Activated naive CD8-positive, alpha-beta T cell (primary cell): ENCODE measurements at regions not wholly inside any gene's neighbourhood (a gene's known extent, or its start where the extent isn't known, plus 50 kb on each side); places are given as distances from the start of the nearest gene placed in this dataset.

Experiments
- H3K27ac Mint-ChIP-seq: one replicate; pipeline ENCODE4 v1.8.0; 2021; ENCODE audit warnings: mixed read lengths
- H3K27me3 Mint-ChIP-seq: one replicate; pipeline ENCODE4 v1.8.0; 2021; ENCODE audit warnings: mixed read lengths
- H3K36me3 Mint-ChIP-seq: one replicate; pipeline ENCODE4 v1.8.0; 2021; ENCODE audit warnings: mixed read lengths
- H3K4me1 Mint-ChIP-seq: one replicate; pipeline ENCODE4 v1.8.0; 2021; ENCODE audit warnings: low read depth, mixed read lengths
- H3K4me3 Mint-ChIP-seq: one replicate; pipeline ENCODE4 v1.8.0; 2021; ENCODE audit warnings: mild to moderate bottlenecking, mixed read lengths
- H3K9me3 Mint-ChIP-seq: one replicate; pipeline ENCODE4 v1.8.0; 2021; ENCODE audit warnings: low read depth, mixed read lengths

DNA sequence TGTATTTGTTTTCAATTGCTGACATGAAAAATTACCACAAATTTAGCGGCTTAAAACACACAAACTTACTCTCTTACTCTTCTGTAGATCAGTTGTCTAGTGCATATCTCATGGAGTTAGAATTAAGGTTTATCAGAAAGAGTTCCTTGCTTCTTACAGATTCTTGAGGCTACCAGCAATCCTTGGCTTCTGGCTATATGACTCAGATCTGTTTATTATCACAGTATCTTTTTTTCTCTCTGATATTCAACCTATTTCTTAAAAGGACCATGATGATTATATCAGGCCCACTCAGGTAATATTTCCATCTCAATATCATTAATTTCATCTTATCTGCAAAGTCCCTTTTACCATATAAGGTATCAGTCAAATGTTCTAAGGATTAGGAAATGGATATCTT lies 263.5 kb upstream of the BCHE start:
- peaks cover 4% of the 10 kb centered on the region for H3K9me3 Mint-ChIP-seq
- H3K36me3 Mint-ChIP-seq, result no peaks in the 10 kb centered on the region
- H3K4me1 Mint-ChIP-seq, result no peaks in the 10 kb centered on the region
- no peaks in the 10 kb centered on the region for H3K27me3 Mint-ChIP-seq
- no peak overlapping the region for H3K27ac Mint-ChIP-seq
- no peak overlapping the region for H3K4me3 Mint-ChIP-seq

DNA sequence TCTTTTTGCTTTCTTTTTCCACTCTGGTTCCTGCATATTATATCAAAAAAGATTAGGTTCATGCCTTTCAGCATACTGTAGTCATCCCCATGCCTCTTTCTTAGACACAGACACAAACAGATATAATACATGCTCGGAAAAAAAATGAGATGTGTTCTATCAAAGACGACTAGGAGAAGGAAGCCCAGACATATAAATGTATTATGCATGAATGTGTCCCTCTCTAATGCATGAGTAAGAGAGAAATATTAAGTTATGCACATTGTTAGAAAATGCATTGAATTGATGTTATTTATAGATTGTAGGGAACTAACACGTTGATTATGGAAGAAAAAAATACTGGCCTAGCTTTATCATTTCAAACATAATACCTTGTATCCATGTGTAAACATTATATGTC lies 252.4 kb upstream of the BCHE start:
- Mint-ChIP-seq H3K4me3 (no peak overlapping the region), H3K27me3 (no peaks in the 10 kb centered on the region), H3K4me1 (no peaks in the 10 kb centered on the region), H3K36me3 (no peaks in the 10 kb centered on the region), H3K27ac (no peak overlapping the region), H3K9me3 (no peaks in the 10 kb centered on the region)

DNA sequence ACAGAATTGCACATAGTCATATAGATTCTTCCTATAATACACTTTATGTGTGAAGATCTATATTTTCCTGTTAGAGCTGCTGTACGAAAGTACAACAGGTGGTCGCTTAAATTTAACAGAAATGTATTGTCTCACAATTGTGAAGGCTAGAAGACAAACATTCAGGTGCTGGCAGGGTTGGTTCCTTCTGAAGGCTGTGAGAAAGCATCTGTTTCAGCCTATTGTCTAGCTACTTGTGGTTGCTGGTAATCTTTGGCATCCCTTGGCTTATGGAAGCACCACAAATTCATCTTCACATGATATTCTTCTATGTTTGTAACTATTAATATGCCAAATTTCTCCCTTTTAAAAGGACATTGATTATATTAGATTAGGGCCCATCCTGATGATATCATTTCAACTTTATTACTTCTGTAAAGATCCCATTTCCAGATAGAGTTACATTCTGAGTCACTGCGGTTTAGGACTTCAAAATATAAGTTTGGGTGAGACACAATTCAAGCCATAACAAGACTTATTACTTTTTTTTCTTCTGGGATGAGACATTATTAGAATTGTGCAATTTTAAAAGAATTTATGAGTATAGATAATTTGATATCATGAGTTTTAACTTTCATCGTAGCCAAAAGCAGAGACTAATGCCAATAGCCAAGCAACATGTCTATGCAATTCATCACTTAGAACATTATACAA lies 248.1 kb upstream of the BCHE start:
- Mint-ChIP-seq H3K27ac (no peak overlapping the region), H3K9me3 (no peaks in the 10 kb centered on the region), H3K4me1 (no peaks in the 10 kb centered on the region), H3K4me3 (no peak overlapping the region), H3K27me3 (no peaks in the 10 kb centered on the region), H3K36me3 (no peaks in the 10 kb centered on the region)

DNA sequence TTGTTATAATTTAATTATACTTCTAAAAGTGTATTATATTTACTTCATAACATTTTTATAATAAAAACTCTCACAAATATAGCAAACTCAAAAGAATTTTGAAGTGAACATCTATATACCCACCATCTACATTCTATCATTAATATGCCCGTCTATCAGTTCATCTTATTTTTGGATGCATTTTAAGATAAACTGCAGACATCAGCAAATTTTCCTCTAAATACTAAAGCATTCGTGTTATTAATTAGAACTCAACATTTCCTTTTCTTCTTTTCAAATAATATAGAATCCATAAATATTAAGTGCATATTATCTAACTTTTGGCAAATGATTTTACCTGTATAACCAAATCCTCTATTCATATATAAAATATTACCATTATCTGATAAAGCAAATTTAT lies 242.9 kb upstream of the BCHE start:
- no peak overlapping the region for H3K27ac Mint-ChIP-seq
- peaks cover 3% of the 10 kb centered on the region for H3K9me3 Mint-ChIP-seq
- H3K4me1 Mint-ChIP-seq, result no peaks in the 10 kb centered on the region
- no peaks in the 10 kb centered on the region for H3K36me3 Mint-ChIP-seq
- H3K4me3 Mint-ChIP-seq, result no peak overlapping the region
- no peaks in the 10 kb centered on the region for H3K27me3 Mint-ChIP-seq

DNA sequence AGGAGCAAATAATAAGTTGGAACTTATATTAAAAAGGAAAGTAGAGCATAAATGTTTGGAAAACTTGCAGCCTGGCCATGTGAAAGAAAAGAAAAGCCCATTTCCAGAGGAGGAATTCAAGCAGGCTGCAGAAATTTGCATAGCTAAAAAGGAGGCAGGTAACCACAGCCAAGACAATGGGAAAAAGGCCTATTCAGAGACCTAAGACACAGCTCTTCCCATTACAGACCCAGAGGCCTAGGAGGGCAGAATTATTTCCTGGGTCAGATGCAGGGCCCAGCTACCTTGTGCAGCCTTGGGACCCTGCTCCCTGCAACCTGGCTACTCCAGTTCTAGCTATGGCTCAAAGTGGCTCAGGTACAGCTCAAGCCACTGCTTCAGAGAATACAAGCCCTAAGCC lies 234.6 kb upstream of the BCHE start:
- Mint-ChIP-seq H3K9me3 (no peaks in the 10 kb centered on the region), H3K4me1 (no peaks in the 10 kb centered on the region), H3K36me3 (no peaks in the 10 kb centered on the region), H3K27ac (no peak overlapping the region), H3K4me3 (no peak overlapping the region), H3K27me3 (no peaks in the 10 kb centered on the region)

DNA sequence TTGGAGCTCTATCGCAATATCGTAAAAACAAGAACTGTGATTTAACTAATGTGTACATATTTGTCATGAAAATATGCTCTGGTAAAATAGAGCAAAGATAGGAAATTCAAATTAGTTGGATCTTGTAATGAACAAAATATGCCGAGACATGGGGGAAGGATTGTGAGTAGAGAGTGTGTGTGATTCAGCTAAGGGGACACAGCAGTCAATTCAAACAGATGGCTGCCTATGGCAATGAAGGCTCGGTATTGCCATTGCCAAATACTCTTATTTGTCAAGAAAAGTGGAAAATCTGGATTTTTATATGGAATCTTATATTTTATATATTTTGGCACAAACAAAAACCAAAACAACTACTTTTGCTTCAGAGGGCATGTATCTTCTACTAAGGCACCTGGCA lies 227.3 kb upstream of the BCHE start:
- H3K4me3 Mint-ChIP-seq, result no peak overlapping the region
- H3K36me3 Mint-ChIP-seq, result no peaks in the 10 kb centered on the region
- H3K27me3 Mint-ChIP-seq, result no peaks in the 10 kb centered on the region
- H3K27ac Mint-ChIP-seq, result no peak overlapping the region
- no peaks in the 10 kb centered on the region for H3K4me1 Mint-ChIP-seq
- H3K9me3 Mint-ChIP-seq, result no peaks in the 10 kb centered on the region

DNA sequence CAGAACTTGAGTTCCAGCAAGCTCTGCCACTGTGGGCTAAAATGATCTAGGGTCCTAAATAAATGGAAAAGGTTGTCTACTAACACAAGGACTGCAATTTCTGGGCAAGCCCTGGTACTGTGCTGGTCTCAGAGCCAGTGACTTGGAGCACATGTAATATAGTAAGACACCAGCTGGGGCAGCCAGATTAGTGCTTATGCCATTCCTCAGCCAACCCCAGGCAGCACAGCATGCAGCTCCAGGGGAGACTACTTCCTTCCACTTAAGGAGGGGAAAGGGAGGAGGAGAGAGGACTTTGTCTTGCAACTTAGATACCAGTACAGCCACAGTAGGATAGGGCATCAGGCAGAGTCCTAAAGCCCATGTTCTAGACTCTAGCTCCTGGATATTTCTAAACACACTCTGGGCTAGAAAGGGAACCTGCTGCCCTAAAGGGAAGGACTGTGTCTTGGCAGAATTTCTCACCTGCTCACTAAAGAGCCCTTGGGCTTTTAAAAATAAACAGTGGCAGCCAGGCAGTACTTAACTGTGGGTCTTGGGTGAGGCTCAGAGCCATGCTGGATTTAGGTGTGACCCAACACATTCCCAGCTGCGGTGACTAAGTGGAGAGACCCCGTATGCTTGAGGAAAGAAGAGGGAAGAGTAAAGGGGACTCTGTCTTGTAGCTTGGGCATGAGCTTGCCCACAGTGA lies 223.7 kb upstream of the BCHE start:
- Mint-ChIP-seq H3K27ac (no peak overlapping the region), H3K36me3 (no peaks in the 10 kb centered on the region), H3K27me3 (no peaks in the 10 kb centered on the region), H3K9me3 (peaks cover 4% of the 10 kb centered on the region), H3K4me1 (no peaks in the 10 kb centered on the region), H3K4me3 (no peak overlapping the region)

DNA sequence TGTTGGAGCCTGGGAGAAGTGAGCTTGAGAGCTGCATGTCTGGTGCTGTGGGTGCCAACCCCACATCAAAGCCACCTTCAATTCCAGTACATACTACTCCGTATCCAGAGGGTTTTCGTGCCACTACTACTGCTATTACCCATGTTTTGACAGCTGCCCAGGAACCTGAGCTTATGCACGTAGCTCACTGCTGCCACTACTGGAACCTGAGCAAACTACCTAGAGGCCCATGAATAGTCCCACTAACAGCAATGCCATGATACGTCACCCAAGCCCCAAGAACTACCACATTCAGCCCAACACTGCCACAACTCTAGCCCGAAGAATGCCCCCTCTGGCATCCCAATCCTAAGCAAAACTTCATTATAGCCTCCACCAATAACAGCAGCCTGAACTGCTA lies 215.2 kb upstream of the BCHE start:
- H3K4me1 Mint-ChIP-seq, result no peaks in the 10 kb centered on the region
- peaks cover 16% of the 10 kb centered on the region for H3K9me3 Mint-ChIP-seq
- no peaks in the 10 kb centered on the region for H3K36me3 Mint-ChIP-seq
- no peak overlapping the region for H3K27ac Mint-ChIP-seq
- no peaks in the 10 kb centered on the region for H3K27me3 Mint-ChIP-seq
- no peak overlapping the region for H3K4me3 Mint-ChIP-seq

DNA sequence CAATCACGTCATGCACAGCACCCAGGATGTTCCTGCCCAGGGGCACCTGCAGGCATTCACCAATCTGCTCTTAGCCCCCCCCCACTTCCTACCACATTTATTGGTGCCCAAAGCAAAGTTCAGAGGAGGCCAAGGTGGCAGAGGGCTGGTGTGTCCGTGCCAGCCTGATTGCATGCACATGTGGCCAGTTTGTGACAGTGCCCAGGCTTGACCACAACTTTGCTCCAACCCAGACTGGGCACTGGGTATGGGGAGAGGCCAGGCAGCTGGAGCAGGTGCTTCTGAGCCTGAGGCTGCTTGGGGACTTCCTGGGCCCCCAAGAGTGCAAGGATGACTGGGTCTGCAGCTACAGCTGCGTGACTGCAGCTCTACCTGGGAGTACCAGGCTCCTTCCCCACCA lies 192.3 kb upstream of the BCHE start:
- Mint-ChIP-seq H3K4me1 (no peaks in the 10 kb centered on the region), H3K4me3 (no peak overlapping the region), H3K36me3 (no peaks in the 10 kb centered on the region), H3K27ac (no peak overlapping the region), H3K27me3 (no peaks in the 10 kb centered on the region), H3K9me3 (peaks cover 6% of the 10 kb centered on the region)

DNA sequence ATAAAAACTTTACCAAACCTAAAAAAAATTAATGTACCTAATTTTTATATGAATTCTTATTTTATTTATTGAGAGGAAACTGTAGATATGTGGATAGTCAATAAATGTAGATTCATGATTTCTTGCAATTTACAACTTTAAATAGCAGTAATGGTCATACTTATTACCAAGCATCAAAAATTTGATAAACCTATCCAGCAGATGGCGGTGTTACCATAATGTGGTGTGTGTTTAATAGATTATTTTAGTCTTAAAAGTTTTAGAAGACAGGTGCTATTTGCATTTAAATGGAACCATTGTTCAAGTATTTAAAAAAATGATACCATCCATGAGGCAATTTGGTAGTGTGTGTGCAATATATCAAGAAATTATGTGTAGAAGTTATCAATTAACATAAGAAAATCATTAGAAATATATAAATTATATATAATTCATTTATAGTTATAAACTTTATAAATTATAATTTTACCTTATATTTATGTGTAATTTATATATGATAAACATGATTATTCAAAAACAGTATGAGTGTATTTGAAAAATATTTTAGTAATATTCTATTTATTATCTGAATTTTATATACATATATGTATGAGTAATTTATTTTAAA lies 176.0 kb upstream of the BCHE start:
- Mint-ChIP-seq H3K9me3 (peaks cover 23% of the 10 kb centered on the region), H3K27me3 (no peaks in the 10 kb centered on the region), H3K4me3 (no peak overlapping the region), H3K4me1 (no peaks in the 10 kb centered on the region), H3K27ac (no peak overlapping the region), H3K36me3 (no peaks in the 10 kb centered on the region)

DNA sequence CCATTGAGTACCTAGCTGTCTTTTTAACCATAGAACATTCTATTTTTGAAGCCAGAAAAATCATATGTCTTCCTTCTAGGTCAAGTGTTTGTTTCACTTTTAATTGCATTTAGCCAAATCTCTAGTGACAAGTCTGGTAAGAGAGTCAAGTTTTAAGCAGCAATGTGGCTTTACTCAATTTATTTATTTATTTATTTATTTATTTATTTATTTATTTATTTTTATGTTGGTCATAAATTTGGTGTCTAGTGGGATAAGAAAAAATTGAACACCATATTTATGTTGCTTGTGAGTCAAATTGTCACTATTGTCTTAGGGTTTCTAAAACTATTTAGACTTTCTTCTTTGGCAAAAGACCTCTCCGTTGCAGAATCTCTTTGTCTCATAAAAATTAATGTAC lies 174.5 kb upstream of the BCHE start:
- Mint-ChIP-seq H3K4me3 (no peak overlapping the region), H3K27ac (no peak overlapping the region), H3K36me3 (no peaks in the 10 kb centered on the region), H3K27me3 (no peaks in the 10 kb centered on the region), H3K4me1 (no peaks in the 10 kb centered on the region), H3K9me3 (peaks cover 15% of the 10 kb centered on the region)

DNA sequence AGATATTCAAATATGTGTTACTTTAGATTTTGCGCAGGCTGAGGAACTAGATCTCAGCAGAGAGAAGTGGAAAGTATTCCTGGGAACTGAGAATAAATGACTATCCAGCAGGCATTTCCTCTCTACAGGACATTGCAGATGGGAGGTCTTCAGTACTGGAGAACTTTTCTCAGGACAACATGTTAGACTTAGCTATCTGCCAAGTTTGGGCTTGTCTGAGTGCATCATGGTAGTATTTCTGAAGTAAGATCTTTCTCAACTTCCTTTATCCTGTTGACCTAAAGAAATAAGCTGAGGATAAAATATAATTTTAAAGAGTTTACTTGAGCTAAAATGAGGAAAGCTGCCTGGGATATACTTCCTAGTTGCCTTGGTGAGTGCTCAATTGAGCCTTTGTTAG lies 167.9 kb upstream of the BCHE start:
- Mint-ChIP-seq H3K36me3 (no peaks in the 10 kb centered on the region), H3K9me3 (peaks cover 9% of the 10 kb centered on the region), H3K4me1 (no peaks in the 10 kb centered on the region)

DNA sequence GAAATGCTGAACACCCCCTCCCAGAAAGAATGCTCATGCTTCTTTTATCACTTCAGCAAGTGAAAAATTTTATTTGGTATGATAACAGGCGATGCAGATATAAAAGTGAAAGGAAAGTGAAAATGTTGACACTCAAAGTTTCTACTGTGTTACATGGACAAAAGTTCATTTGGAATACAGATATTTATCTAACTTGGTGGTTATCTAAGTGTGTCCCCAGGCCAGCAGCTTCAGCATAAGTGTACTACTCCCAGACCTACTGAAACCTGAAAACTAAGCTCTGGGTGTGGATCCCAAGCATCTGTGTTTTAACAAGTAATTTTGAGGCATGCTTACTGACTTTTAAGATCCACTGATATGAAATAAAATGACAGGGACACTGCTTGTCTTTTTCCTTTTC lies 157.1 kb upstream of the BCHE start:
- Mint-ChIP-seq H3K36me3 (no peaks in the 10 kb centered on the region), H3K27ac (no peak overlapping the region), H3K27me3 (no peaks in the 10 kb centered on the region), H3K4me1 (no peaks in the 10 kb centered on the region), H3K9me3 (no peaks in the 10 kb centered on the region), H3K4me3 (no peak overlapping the region)

More for the DNA sequence above, 167.9 kb upstream of the BCHE start:
- Mint-ChIP-seq H3K27me3 (no peaks in the 10 kb centered on the region), H3K27ac (no peak overlapping the region), H3K4me3 (no peak overlapping the region)

DNA sequence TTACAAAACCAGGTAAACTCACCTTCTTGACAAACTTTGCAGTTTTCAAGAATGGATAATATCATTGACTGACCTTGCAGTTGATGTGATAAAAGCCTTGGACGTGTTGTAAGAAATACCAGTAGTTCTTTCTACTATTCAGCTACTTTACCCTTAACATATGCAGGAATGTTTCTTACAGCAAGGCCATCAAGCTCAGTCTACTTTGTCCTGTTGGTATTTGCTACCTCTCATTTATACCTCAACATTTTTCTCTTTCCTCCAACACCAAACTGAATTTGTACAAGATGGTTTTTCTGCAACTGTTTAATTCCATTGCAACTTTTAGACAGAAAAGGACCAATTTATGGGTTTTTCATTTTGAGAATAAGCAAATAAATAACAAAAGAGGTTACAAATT lies 147.4 kb upstream of the BCHE start:
- no peaks in the 10 kb centered on the region for H3K36me3 Mint-ChIP-seq
- H3K27ac Mint-ChIP-seq, result no peak overlapping the region
- H3K4me1 Mint-ChIP-seq, result no peaks in the 10 kb centered on the region
- H3K9me3 Mint-ChIP-seq, result peaks cover 3% of the 10 kb centered on the region
- H3K27me3 Mint-ChIP-seq, result no peaks in the 10 kb centered on the region
- no peak overlapping the region for H3K4me3 Mint-ChIP-seq

DNA sequence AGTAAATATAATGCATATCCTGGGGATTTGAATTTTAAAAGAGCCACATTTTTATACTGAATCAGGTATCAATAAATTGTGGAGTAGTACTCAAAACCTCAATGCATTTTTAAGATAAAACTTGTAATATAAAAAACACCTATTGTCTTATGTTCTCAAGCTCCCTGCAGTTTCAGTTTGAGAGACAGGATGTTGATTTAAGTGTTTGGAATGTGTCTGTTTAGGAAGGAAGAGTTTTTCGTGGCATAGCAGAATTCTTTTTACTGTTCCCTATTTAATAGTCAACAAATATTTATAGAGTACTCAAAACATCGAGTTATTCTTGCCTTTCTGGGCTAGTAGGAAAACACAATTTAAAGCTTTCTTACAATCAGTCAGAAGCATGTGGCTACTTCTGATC lies 146.1 kb upstream of the BCHE start:
- Mint-ChIP-seq H3K36me3 (no peaks in the 10 kb centered on the region), H3K9me3 (peaks cover 3% of the 10 kb centered on the region), H3K4me3 (no peak overlapping the region), H3K4me1 (no peaks in the 10 kb centered on the region), H3K27me3 (no peaks in the 10 kb centered on the region), H3K27ac (no peak overlapping the region)

DNA sequence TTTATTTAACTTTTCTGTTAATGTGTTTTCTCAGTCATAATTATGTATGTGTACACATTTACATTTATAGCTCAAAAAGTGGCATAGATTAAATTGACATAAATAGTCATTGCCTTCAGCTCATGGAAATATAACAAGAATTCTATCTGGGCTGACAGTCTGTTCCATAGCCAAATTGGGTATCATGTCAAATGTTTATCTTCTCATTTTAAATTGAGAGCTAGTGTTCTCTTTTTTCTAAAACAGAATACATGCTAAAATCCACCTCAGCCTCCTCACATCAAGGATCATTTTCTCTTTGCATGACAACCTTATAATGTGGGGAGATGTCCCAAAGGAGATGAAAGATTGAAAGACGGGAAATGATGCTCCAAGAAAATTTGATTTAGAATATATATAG lies 144.1 kb upstream of the BCHE start:
- peaks cover 7% of the 10 kb centered on the region for H3K9me3 Mint-ChIP-seq
- H3K27ac Mint-ChIP-seq, result no peak overlapping the region
- H3K4me3 Mint-ChIP-seq, result no peak overlapping the region
- H3K36me3 Mint-ChIP-seq, result no peaks in the 10 kb centered on the region
- no peaks in the 10 kb centered on the region for H3K27me3 Mint-ChIP-seq
- no peaks in the 10 kb centered on the region for H3K4me1 Mint-ChIP-seq
